MM.1S (cell line): ENCODE measurements at regions not wholly inside any gene's neighbourhood (a gene's known extent, or its start where the extent isn't known, plus 50 kb on each side); places are given as distances from the start of the nearest gene placed in this dataset.

Source experiments
- DNase-seq: peaks from one replicate; pipeline ENCODE4 v3.0.0-alpha.2; 2015
- H2AFZ ChIP-seq: fragments of 300-600 bp; sonication (generic); 2 replicates; pipeline ENCODE4 v1.6.0; 2016; ENCODE audit warnings: antibody characterized with exemption, low read length
- H3F3A ChIP-seq: fragments of 300-600 bp; sonication (generic); 2 replicates; pipeline ENCODE4 v1.6.1; 2016; ENCODE audit warnings: mild to moderate bottlenecking, antibody characterized with exemption, low read length, moderate library complexity, mixed read lengths; ENCODE audit not compliant: insufficient read depth
- H3K27ac ChIP-seq: fragments of 300-600 bp; sonication (generic); 2 replicates; pipeline ENCODE4 v1.5.1; 2016; ENCODE audit warnings: mild to moderate bottlenecking, low read length
- H3K27me3 ChIP-seq: fragments of 300-600 bp; sonication (generic); replicated peaks from 2 replicates; pipeline ENCODE4 v1.6.0; 2016; ENCODE audit warnings: low read length; ENCODE audit not compliant: insufficient read depth
- H3K36me3 ChIP-seq: fragments of 300-600 bp; sonication (generic); replicated peaks from 2 replicates; pipeline ENCODE4 v1.6.1; 2016; ENCODE audit warnings: mild to moderate bottlenecking, low read length, mixed read lengths; ENCODE audit not compliant: insufficient read depth
- H3K4me1 ChIP-seq: fragments of 300-600 bp; sonication (generic); 2 replicates; pipeline ENCODE4 v1.6.1; 2016; ENCODE audit warnings: low read length, mixed read lengths
- H3K4me2 ChIP-seq: fragments of 300-600 bp; sonication (generic); 2 replicates; pipeline ENCODE4 v1.6.0; 2016; ENCODE audit warnings: low read depth, low read length
- H3K4me3 ChIP-seq: fragments of 300-600 bp; sonication (generic); 2 replicates; pipeline ENCODE4 v1.5.1; 2016; ENCODE audit warnings: low read length, mixed read lengths
- H3K79me2 ChIP-seq: fragments of 300-600 bp; sonication (generic); 2 replicates; pipeline ENCODE4 v1.6.1; 2016; ENCODE audit warnings: mixed run types, low read length, mixed read lengths
- H3K9ac ChIP-seq: fragments of 300-600 bp; sonication (generic); 2 replicates; pipeline ENCODE4 v1.6.1; 2016; ENCODE audit warnings: low read length, mixed read lengths
- H3K9me2 ChIP-seq: fragments of 300-600 bp; sonication (generic); replicated peaks from 2 replicates; pipeline ENCODE4 v1.6.1; 2016; ENCODE audit warnings: mild to moderate bottlenecking, low read length, mixed read lengths; ENCODE audit not compliant: insufficient read depth
- H3K9me3 ChIP-seq: fragments of 300-600 bp; sonication (generic); replicated peaks from 2 replicates; pipeline ENCODE4 v1.6.1; 2016; ENCODE audit warnings: mild to moderate bottlenecking, low read length, mixed read lengths; ENCODE audit not compliant: insufficient read depth
- H4K20me1 ChIP-seq: fragments of 300-600 bp; sonication (generic); 2 replicates; pipeline ENCODE4 v1.6.1; 2016; ENCODE audit warnings: mild to moderate bottlenecking, low read length, moderate library complexity, mixed read lengths; ENCODE audit not compliant: insufficient read depth
- CTCF ChIP-seq: fragments of 300-600 bp; sonication (generic); IDR thresholded peaks from 2 replicates; pipeline ENCODE4 v1.5.1; 2016; ENCODE audit warnings: antibody characterized with exemption, low read length, mixed read lengths
- EZH2 ChIP-seq: fragments of 300-600 bp; sonication (generic); optimal IDR thresholded peaks from 2 replicates; pipeline ENCODE3; 2017; ENCODE audit warnings: low read depth, mild to moderate bottlenecking, antibody characterized with exemption, low read length, mixed read lengths
- EZH2phosphoT487 ChIP-seq: fragments of 300-600 bp; sonication (generic); IDR thresholded peaks from 2 replicates; pipeline ENCODE4 v1.6.1; 2018; ENCODE audit warnings: antibody characterized with exemption, low read length

GRCh38 chr13:53105890-53106289, 77.3 kb downstream of the OLFM4 start:
- Histone ChIP-seq H3K9me3 (no peaks in the 10 kb centered on the region), H3K4me1 (no peaks in the 10 kb centered on the region), H3K9ac (no peak overlapping the region), H3K27ac (no peak overlapping the region), H3K79me2 (no peaks in the 10 kb centered on the region), H3K36me3 (no peaks in the 10 kb centered on the region), H4K20me1 (no peaks in the 10 kb centered on the region), H3K27me3 (no peaks in the 10 kb centered on the region), H2AFZ (no peak overlapping the region), H3K4me2 (no peak overlapping the region), H3K4me3 (no peak overlapping the region), H3F3A (no peaks in the 10 kb centered on the region), H3K9me2 (no peaks in the 10 kb centered on the region)
- DNase-seq, result no peak
- no peak for TF ChIP-seq EZH2
- no peak for TF ChIP-seq EZH2phosphoT487
- TF ChIP-seq CTCF, result no peak

- Histone ChIP-seq H3K4me3 (no peak overlapping the region), H4K20me1 (no peaks in the 10 kb centered on the region), H3K27me3 (no peaks in the 10 kb centered on the region), H3K4me2 (no peak overlapping the region), H3K4me1 (no peaks in the 10 kb centered on the region), H3K9me3 (no peaks in the 10 kb centered on the region), H3K36me3 (no peaks in the 10 kb centered on the region), H3K27ac (no peak overlapping the region), H3K9me2 (no peaks in the 10 kb centered on the region), H3K79me2 (no peaks in the 10 kb centered on the region), H3F3A (no peaks in the 10 kb centered on the region), H2AFZ (no peak overlapping the region), H3K9ac (no peak overlapping the region)
- no peak for DNase-seq
- TF ChIP-seq CTCF, result no peak
- TF ChIP-seq EZH2phosphoT487, result no peak
- no peak for TF ChIP-seq EZH2
These were observed 81.6 kb downstream of the OLFM4 start for GRCh38 chr13:53110181-53110580.

GRCh38 chr13:53110614-53111013, 82.0 kb downstream of the OLFM4 start:
- no peak overlapping the region for H3K4me2 ChIP-seq
- DNase-seq, result no peak

More at GRCh38 chr13:53110614-53111013, 82.0 kb downstream of the OLFM4 start:
- no peaks in the 10 kb centered on the region for H4K20me1 ChIP-seq
- no peak overlapping the region for H3K9ac ChIP-seq
- H3K36me3 ChIP-seq, result no peaks in the 10 kb centered on the region
- no peak for TF ChIP-seq EZH2
- no peak for TF ChIP-seq EZH2phosphoT487
- no peak for TF ChIP-seq CTCF
- H3K4me1 ChIP-seq, result no peaks in the 10 kb centered on the region
- no peak overlapping the region for H3K4me3 ChIP-seq
- no peak overlapping the region for H2AFZ ChIP-seq
- no peak overlapping the region for H3K27ac ChIP-seq
- no peaks in the 10 kb centered on the region for H3K27me3 ChIP-seq
- no peaks in the 10 kb centered on the region for H3K9me2 ChIP-seq
- H3K79me2 ChIP-seq, result no peaks in the 10 kb centered on the region
- no peaks in the 10 kb centered on the region for H3F3A ChIP-seq
- no peaks in the 10 kb centered on the region for H3K9me3 ChIP-seq
